Mesendoderm (in vitro differentiated cells): ENCODE measurements at regions not wholly inside any gene's neighbourhood (a gene's known extent, or its start where the extent isn't known, plus 50 kb on each side); places are given as distances from the start of the nearest gene placed in this dataset.

ENCODE experiments used
- DNase-seq: peaks from one replicate; pipeline ENCODE4 v3.0.0; 2013
- H2AK5ac ChIP-seq: 2 replicates; pipeline ENCODE4 v1.6.1; 2013; ENCODE audit warnings: low read length, inconsistent platforms
- H2BK120ac ChIP-seq: 2 replicates; pipeline ENCODE4 v1.6.1; 2013; ENCODE audit warnings: low read depth, mild to moderate bottlenecking, low read length, moderate library complexity, mixed read lengths
- H2BK15ac ChIP-seq: replicated peaks from 2 replicates; pipeline ENCODE4 v1.6.1; 2013; ENCODE audit warnings: low read depth, mild to moderate bottlenecking, moderate library complexity
- H2BK5ac ChIP-seq: 2 replicates; pipeline ENCODE4 v1.6.1; 2013; ENCODE audit warnings: low read length, inconsistent platforms
- H3K18ac ChIP-seq: 2 replicates; pipeline ENCODE4 v1.6.1; 2013; ENCODE audit warnings: mild to moderate bottlenecking, low read length, mixed read lengths
- H3K23ac ChIP-seq: one replicate; pipeline ENCODE4 v1.6.1; 2013; ENCODE audit warnings: low read length
- H3K27ac ChIP-seq: 2 replicates; pipeline ENCODE4 v1.5.1; 2013; ENCODE audit warnings: low read depth, mild to moderate bottlenecking, inconsistent platforms, low read length, moderate library complexity
- H3K27me3 ChIP-seq: 2 replicates; pipeline ENCODE4 v1.6.1; 2013; ENCODE audit warnings: low read length, control low read depth, mild to moderate bottlenecking, inconsistent platforms; ENCODE audit not compliant: insufficient read depth, poor library complexity
- H3K36me3 ChIP-seq: 2 replicates; pipeline ENCODE4 v1.6.1; 2013; ENCODE audit warnings: low read length, inconsistent platforms; ENCODE audit not compliant: control insufficient read depth, insufficient read depth
- H3K4ac ChIP-seq: one replicate; pipeline ENCODE4 v1.6.1; 2013; ENCODE audit warnings: low read depth, mild to moderate bottlenecking, low read length, moderate library complexity
- H3K4me1 ChIP-seq: 2 replicates; pipeline ENCODE4 v1.6.1; 2013; ENCODE audit warnings: low read depth, low read length, inconsistent platforms; ENCODE audit not compliant: control insufficient read depth
- H3K4me2 ChIP-seq: 2 replicates; pipeline ENCODE4 v1.6.1; 2013; ENCODE audit warnings: low read length
- H3K4me3 ChIP-seq: 2 replicates; pipeline ENCODE4 v1.5.1; 2013; ENCODE audit warnings: mild to moderate bottlenecking, low read length
- H3K56ac ChIP-seq: one replicate; pipeline ENCODE4 v1.6.1; 2013; ENCODE audit warnings: low read length
- H3K79me1 ChIP-seq: 2 replicates; pipeline ENCODE4 v1.6.1; 2013; ENCODE audit warnings: low read length, inconsistent platforms
- H3K79me2 ChIP-seq: 2 replicates; pipeline ENCODE4 v1.6.1; 2013; ENCODE audit warnings: mild to moderate bottlenecking, low read length; ENCODE audit not compliant: control insufficient read depth, insufficient read depth
- H3K9ac ChIP-seq: 2 replicates; pipeline ENCODE4 v1.6.1; 2013; ENCODE audit warnings: low read length, inconsistent platforms
- H4K5ac ChIP-seq: one replicate; pipeline ENCODE4 v1.6.1; 2013; ENCODE audit warnings: low read length
- H4K8ac ChIP-seq: one replicate; pipeline ENCODE4 v1.6.1; 2013; ENCODE audit warnings: low read depth, mild to moderate bottlenecking, control low read depth, low read length, moderate library complexity
- WGBS: extraction: QIAGEN DNeasy Blood & Tissue Kit; methylation state at CpG from one replicate; pipeline ENCODE4 v1.1.7; 2013; ENCODE audit warnings: low lambda C conversion rate, missing lambda C conversion rate; ENCODE audit not compliant: insufficient coverage; ENCODE audit errors: extremely low coverage; 5-methylcytosine and 5-hydroxymethylcytosine counted together

DNA sequence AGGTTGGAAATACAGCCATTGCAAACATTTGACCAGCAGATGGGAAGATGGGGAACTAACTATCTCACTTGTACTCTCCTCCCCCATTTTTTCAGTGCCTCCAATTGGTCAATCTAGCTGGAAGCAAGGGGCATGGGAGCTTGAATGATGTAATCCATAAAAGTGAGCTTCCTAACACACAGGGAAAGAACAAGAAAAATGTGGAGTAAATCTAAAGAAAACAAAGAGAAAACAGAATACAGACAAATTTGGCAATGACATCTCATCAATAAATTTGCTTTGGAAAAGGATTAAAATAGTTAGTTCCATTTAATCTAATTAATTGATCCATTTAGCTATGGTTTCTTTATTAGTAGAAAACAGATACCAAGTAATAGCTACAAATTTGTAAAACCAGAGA lies 592.6 kb upstream of the SOX9 start:
- H3K79me1 ChIP-seq, result no peaks in the 10 kb centered on the region
- H3K4me3 ChIP-seq, result no peak overlapping the region
- H3K79me2 ChIP-seq, result no peaks in the 10 kb centered on the region
- H3K23ac ChIP-seq, result no peak overlapping the region
- DNase-seq, result no peak
- no peak overlapping the region for H2BK5ac ChIP-seq
- no peaks in the 10 kb centered on the region for H3K36me3 ChIP-seq
- no peak overlapping the region for H3K9ac ChIP-seq
- H3K4ac ChIP-seq, result no peak overlapping the region
- H3K27me3 ChIP-seq, result no peaks in the 10 kb centered on the region
- H3K27ac ChIP-seq, result no peak overlapping the region
- H3K4me2 ChIP-seq, result no peak overlapping the region
- H4K8ac ChIP-seq, result no peak overlapping the region
- no peak overlapping the region for H3K56ac ChIP-seq
- H2BK15ac ChIP-seq, result no peak overlapping the region
- no peaks in the 10 kb centered on the region for H3K4me1 ChIP-seq
- no peak overlapping the region for H4K5ac ChIP-seq
- no peak overlapping the region for H2AK5ac ChIP-seq
- H2BK120ac ChIP-seq, result no peak overlapping the region
- H3K18ac ChIP-seq, result no peak overlapping the region

DNA sequence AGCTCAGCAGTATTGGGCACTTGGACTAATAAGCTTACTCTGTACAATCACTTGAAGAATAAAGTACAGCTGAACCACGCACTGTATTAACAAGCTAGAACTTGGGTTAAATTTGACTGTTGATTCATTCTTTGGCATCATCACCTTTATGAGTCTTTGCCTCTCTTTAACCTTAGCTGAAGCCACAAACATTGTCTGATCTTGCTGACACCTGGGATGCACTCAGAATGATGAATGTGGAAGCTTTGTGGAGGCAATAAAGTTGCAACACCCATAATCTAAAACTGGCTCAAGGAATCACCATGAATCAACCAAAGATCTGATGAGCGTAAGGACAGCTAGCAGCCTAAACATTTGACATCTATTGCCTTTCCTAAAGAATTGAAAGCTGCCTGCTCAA lies 590.6 kb upstream of the SOX9 start:
- Histone ChIP-seq H2BK120ac (no peak overlapping the region), H3K36me3 (no peaks in the 10 kb centered on the region), H4K8ac (no peak overlapping the region), H3K4me3 (no peak overlapping the region), H3K79me1 (no peaks in the 10 kb centered on the region), H3K23ac (no peak overlapping the region), H3K9ac (no peak overlapping the region), H3K79me2 (no peaks in the 10 kb centered on the region), H2AK5ac (no peak overlapping the region), H4K5ac (no peak overlapping the region), H3K4me2 (no peak overlapping the region), H3K18ac (no peak overlapping the region), H3K4ac (no peak overlapping the region), H2BK15ac (no peak overlapping the region), H3K4me1 (no peaks in the 10 kb centered on the region), H3K27ac (no peak overlapping the region), H3K56ac (no peak overlapping the region), H3K27me3 (no peaks in the 10 kb centered on the region), H2BK5ac (no peak overlapping the region)
- DNase-seq, result no peak
- WGBS, result no CpG with 5 or more reads among the region's 2 CpGs

DNA sequence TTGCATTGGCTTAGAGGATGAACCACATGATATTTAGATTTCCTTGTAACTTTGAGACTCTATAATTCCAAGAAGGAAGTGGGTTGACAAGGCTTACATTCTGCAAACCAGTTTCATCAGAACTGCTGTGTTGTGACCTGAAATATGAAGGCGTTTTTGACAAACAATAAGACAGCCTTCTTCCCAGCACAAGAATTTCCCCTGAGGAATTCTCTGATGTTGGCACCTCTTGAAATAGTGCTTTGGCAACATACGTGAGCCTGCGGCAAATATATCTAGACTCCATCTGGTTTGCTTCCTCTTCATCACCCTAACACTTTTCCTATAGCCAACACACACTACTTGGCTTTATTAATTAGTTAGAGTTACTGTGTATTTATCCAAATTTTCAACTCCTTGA lies 585.5 kb upstream of the SOX9 start:
- Histone ChIP-seq H3K9ac (no peak overlapping the region), H3K18ac (no peak overlapping the region), H2AK5ac (no peak overlapping the region), H3K56ac (no peak overlapping the region), H3K79me1 (no peaks in the 10 kb centered on the region), H3K23ac (no peak overlapping the region), H3K4me1 (no peaks in the 10 kb centered on the region), H2BK5ac (no peak overlapping the region), H3K4me2 (no peak overlapping the region), H3K4me3 (no peak overlapping the region), H4K5ac (no peak overlapping the region), H3K36me3 (no peaks in the 10 kb centered on the region), H4K8ac (no peak overlapping the region), H3K27ac (no peak overlapping the region), H2BK15ac (no peak overlapping the region), H2BK120ac (no peak overlapping the region), H3K4ac (no peak overlapping the region), H3K27me3 (no peaks in the 10 kb centered on the region), H3K79me2 (no peaks in the 10 kb centered on the region)
- no peak for DNase-seq
- no CpG with 5 or more reads among the region's 3 CpGs for WGBS

DNA sequence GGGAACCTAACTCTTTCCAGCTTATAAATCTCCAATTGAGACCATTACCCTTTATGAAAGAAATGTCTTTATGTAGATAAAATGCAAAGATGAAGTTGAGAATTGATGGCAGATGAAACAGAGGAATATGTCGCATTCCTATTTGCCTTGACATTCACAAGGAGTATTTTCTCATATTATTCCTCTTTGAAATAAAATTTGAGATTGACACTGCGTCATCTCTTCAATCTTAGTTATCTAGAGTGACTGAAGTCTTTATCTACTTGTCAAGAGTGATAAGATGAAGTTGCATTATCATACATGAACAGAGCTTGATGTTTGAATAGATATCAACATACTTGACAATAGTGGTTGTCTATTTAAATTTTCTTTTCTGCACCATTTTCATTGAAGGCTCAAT lies 574.4 kb upstream of the SOX9 start:
- no peak overlapping the region for H2BK15ac ChIP-seq
- H3K9ac ChIP-seq, result no peak overlapping the region
- H4K8ac ChIP-seq, result no peak overlapping the region
- H2BK120ac ChIP-seq, result no peak overlapping the region
- no peak overlapping the region for H3K27ac ChIP-seq
- no peak overlapping the region for H2BK5ac ChIP-seq
- no peak overlapping the region for H3K18ac ChIP-seq
- no peaks in the 10 kb centered on the region for H3K36me3 ChIP-seq
- H3K4me3 ChIP-seq, result no peak overlapping the region
- H3K27me3 ChIP-seq, result no peaks in the 10 kb centered on the region
- WGBS, result no CpG with 5 or more reads among the region's 2 CpGs
- H3K79me1 ChIP-seq, result no peaks in the 10 kb centered on the region
- H4K5ac ChIP-seq, result no peak overlapping the region
- H3K23ac ChIP-seq, result no peak overlapping the region
- H3K79me2 ChIP-seq, result no peaks in the 10 kb centered on the region
- H3K4ac ChIP-seq, result no peak overlapping the region
- H3K56ac ChIP-seq, result no peak overlapping the region
- no peak overlapping the region for H2AK5ac ChIP-seq
- DNase-seq, result no peak
- no peaks in the 10 kb centered on the region for H3K4me1 ChIP-seq
- no peak overlapping the region for H3K4me2 ChIP-seq

DNA sequence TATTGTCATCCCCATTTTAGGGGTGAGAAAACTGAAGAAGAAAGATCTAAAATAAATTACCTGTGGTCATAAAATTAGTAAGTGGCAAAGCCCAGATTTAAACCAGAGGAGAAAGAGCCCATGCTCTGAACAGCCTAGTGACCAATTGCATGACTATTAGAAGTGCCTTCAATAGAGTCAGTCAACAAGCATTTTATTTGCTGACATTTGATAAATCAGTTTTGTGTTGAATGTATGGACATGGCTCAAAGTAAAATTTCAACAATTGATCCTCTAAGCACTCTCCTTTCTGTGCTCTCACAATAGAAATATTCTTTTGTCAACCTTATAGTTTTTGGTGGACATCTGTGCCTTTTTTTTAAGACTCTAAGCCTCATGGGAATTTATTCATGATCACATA lies 572.9 kb upstream of the SOX9 start:
- no peaks in the 10 kb centered on the region for H3K79me2 ChIP-seq
- no peak overlapping the region for H4K8ac ChIP-seq
- no peak overlapping the region for H4K5ac ChIP-seq
- H3K18ac ChIP-seq, result no peak overlapping the region
- no peaks in the 10 kb centered on the region for H3K4me1 ChIP-seq
- H2AK5ac ChIP-seq, result no peak overlapping the region
- H3K4ac ChIP-seq, result no peak overlapping the region
- H2BK15ac ChIP-seq, result no peak overlapping the region
- no peaks in the 10 kb centered on the region for H3K27me3 ChIP-seq
- H3K9ac ChIP-seq, result no peak overlapping the region
- no peaks in the 10 kb centered on the region for H3K36me3 ChIP-seq
- H2BK5ac ChIP-seq, result no peak overlapping the region
- H3K79me1 ChIP-seq, result no peaks in the 10 kb centered on the region
- no peak overlapping the region for H3K23ac ChIP-seq
- no peak overlapping the region for H2BK120ac ChIP-seq
- H3K27ac ChIP-seq, result no peak overlapping the region
- H3K56ac ChIP-seq, result no peak overlapping the region
- no peak overlapping the region for H3K4me3 ChIP-seq
- DNase-seq, result no peak
- H3K4me2 ChIP-seq, result no peak overlapping the region

DNA sequence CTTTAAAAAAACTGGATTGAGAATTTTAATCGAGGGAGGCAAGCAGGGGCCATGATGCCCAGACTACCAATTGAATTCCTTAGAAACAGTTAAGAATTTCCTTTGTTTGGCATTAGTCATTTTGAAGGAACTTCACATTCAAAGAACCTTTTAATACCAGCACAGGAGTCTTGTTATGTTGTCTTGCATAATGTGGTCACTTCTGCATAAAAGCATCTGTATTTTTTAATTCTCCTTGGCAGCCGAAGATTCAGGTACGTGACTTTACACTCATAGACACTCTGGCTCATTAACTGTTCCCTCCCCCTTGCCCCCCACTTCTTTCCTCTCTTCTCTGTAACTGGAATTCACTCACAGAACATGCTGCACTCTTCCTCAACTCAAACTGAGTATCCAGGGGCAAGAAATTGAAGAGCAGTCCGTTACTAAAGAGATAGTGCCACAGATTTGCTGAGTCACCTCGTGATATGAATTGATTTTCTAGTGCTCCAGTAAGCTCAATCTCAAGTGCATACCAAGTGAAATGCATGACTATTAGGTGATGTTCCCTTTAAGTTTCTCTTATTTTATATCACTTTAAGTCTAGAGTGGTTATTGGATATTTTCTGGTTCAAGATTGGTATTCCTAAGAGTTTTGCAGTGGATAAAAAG lies 572.2 kb upstream of the SOX9 start:
- H3K79me1 ChIP-seq, result no peaks in the 10 kb centered on the region
- no peak overlapping the region for H2BK5ac ChIP-seq
- DNase-seq, result peak; percentile 4
- no CpG with 5 or more reads among the region's 5 CpGs for whole genome bisulfite sequencing
- H4K5ac ChIP-seq, result no peak overlapping the region
- H2BK120ac ChIP-seq, result no peak overlapping the region
- H3K27ac ChIP-seq, result no peak overlapping the region
- no peak overlapping the region for H3K4me3 ChIP-seq
- H3K18ac ChIP-seq, result no peak overlapping the region
- H2BK15ac ChIP-seq, result no peak overlapping the region
- H3K79me2 ChIP-seq, result no peaks in the 10 kb centered on the region
- no peak overlapping the region for H3K56ac ChIP-seq
- H3K23ac ChIP-seq, result no peak overlapping the region
- H3K27me3 ChIP-seq, result no peaks in the 10 kb centered on the region
- no peak overlapping the region for H3K4ac ChIP-seq
- no peak overlapping the region for H4K8ac ChIP-seq
- H3K36me3 ChIP-seq, result no peaks in the 10 kb centered on the region
- no peak overlapping the region for H3K4me2 ChIP-seq
- no peaks in the 10 kb centered on the region for H3K4me1 ChIP-seq
- no peak overlapping the region for H3K9ac ChIP-seq
- no peak overlapping the region for H2AK5ac ChIP-seq
